ENCODE measurements at regions not wholly inside any gene's neighbourhood (a gene's known extent, or its start where the extent isn't known, plus 50 kb on each side); places are given as distances from the start of the nearest gene placed in this dataset.

DNA sequence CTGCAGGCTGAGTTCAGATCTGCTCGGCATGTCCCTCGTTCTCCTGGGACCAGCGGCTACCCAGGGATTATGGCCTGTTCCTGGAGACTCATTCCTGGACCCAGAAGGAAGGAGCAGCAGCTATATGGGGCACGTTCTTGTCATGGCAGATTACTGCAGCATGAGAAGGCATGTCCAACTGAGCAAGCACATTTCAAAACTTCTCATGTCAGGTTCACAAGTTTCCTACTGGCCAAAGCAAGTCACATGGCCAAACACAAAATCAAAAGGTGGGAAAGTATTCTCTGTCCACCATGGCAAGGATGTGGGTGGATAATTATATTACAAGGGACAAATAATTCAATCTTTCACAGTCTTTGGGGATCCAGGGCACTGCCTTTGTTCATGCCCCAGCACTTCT, 71.9 kb upstream of the C15orf39 start:
- no peak overlapping the region for H3K4me3 ChIP-seq
- no peak overlapping the region for H3K27ac ChIP-seq
- no peaks in the 10 kb centered on the region for H3K27me3 ChIP-seq
- WGBS, 5 donors = 83 to 90% (median 89%) methylated on average over 4 of the region's 4 CpGs
- peaks cover 0 to 8% (median under 1%) of the 10 kb centered on the region in 4 donors for H3K4me1 ChIP-seq
- H3K9me3 ChIP-seq = no peaks in the 10 kb centered on the region
- no peak for TF ChIP-seq POLR2A (IDR thresholded peaks at IDR 0.05)
- TF ChIP-seq, protein P1, sequence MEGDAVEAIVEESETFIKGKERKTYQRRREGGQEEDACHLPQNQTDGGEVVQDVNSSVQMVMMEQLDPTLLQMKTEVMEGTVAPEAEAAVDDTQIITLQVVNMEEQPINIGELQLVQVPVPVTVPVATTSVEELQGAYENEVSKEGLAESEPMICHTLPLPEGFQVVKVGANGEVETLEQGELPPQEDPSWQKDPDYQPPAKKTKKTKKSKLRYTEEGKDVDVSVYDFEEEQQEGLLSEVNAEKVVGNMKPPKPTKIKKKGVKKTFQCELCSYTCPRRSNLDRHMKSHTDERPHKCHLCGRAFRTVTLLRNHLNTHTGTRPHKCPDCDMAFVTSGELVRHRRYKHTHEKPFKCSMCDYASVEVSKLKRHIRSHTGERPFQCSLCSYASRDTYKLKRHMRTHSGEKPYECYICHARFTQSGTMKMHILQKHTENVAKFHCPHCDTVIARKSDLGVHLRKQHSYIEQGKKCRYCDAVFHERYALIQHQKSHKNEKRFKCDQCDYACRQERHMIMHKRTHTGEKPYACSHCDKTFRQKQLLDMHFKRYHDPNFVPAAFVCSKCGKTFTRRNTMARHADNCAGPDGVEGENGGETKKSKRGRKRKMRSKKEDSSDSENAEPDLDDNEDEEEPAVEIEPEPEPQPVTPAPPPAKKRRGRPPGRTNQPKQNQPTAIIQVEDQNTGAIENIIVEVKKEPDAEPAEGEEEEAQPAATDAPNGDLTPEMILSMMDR (IDR thresholded peaks at IDR 0.05) = no peak
- no peak for TF ChIP-seq EP300 (IDR thresholded peaks at IDR 0.05)
- no peak for TF ChIP-seq POLR2AphosphoS5 (IDR thresholded peaks at IDR 0.05)
- intact Hi-C loops (cut with DNase I; ENCODE audit: low total_unique reads) = no loop called here
- no peak for DNase-seq
- no peaks in the 10 kb centered on the region for H3K36me3 ChIP-seq

DNA sequence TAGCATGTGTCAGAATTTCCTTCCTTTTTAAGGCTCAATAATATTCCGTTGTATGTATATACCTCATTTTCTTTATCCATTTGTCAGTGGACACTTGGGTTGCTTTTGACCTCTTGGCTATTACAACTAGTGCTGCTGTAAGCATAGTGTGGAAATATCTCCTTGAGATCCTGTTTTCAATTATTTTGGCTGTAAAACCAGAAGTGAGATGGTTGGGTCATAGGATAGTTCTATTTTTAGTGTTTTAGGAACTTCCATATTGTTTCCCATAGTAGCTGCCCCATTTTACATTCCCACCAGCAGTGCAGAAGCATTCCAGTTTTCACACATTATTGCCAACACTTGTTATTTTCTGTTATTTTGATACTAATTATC, 70.4 kb upstream of the C15orf39 start:
- no peaks in the 10 kb centered on the region for H3K27me3 ChIP-seq
- WGBS, 5 donors = 77 to 87% (median 78%) methylated on average over 1 of the region's 1 CpG
- intact Hi-C loops (cut with DNase I; ENCODE audit: low total_unique reads) = no loop called here
- TF ChIP-seq EP300 (IDR thresholded peaks at IDR 0.05) = no peak
- no peak for TF ChIP-seq POLR2A (IDR thresholded peaks at IDR 0.05)
- no peak for TF ChIP-seq POLR2AphosphoS5 (IDR thresholded peaks at IDR 0.05)
- TF ChIP-seq, protein P1 (IDR thresholded peaks at IDR 0.05) = no peak
- H3K36me3 ChIP-seq = no peaks in the 10 kb centered on the region
- peaks cover 0 to 7% (median 0%) of the 10 kb centered on the region in 4 donors for H3K4me1 ChIP-seq
- no peak for DNase-seq
- H3K9me3 ChIP-seq = no peaks in the 10 kb centered on the region
- H3K4me3 ChIP-seq = no peak overlapping the region
- peak overlapping the region in 2 of 5 donors; percentile 55 to 64 for H3K27ac ChIP-seq

DNA sequence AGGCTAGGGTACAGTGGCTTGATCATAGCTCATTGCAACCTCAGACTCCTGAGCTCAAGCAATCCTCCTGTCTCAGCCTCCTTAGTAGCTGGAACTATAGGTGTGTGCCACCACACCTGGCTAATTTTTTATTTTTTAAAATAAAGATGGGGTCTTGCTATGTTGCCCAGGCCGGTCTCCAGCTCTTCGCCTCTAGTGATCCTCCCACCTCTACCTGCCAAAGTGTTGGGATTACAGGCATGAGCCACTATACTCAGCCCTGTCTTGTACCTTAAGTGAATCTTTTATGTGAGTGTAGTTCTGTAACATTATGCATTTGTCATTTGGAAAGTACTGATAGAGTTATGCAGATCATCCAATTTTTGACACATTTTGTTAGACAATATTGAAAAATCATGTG, 66.9 kb upstream of the C15orf39 start:
- intact Hi-C loops (cut with DNase I; ENCODE audit: low total_unique reads) = no loop called here
- Histone ChIP-seq H3K4me1 (peaks cover 0 to 7% (median 0%) of the 10 kb centered on the region in 4 donors), H3K4me3 (no peak overlapping the region), H3K9me3 (no peaks in the 10 kb centered on the region), H3K27ac (no peak overlapping the region), H3K27me3 (no peaks in the 10 kb centered on the region), H3K36me3 (no peaks in the 10 kb centered on the region)
- WGBS, 5 donors = 96 to 100% (median 99%) methylated on average over 2 of the region's 2 CpGs
- DNase-seq = no peak
- TF ChIP-seq, protein P1 (IDR thresholded peaks at IDR 0.05) = no peak
- TF ChIP-seq POLR2AphosphoS5 (IDR thresholded peaks at IDR 0.05) (no peak), EP300 (IDR thresholded peaks at IDR 0.05) (no peak), POLR2A (IDR thresholded peaks at IDR 0.05) (no peak)

DNA sequence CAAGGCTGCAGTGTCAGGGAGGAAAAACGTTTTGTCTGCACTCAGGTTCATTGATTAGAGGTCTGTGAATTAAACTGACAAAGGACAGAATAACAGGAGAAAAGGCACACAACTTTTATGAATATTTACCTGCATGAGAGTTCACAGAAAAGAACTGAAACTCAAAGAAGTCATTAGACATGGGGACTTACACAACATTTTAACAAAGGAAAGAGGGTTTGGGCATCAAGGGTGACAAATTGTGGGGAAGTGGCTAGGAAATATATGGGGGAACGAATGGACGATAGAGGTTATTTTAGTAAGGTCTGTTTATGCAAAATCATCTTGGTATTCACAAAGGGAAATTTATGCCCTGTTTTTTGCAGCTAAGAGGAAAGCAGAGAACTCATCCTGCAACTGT, 65.6 kb upstream of the C15orf39 start:
- WGBS, 5 donors = 53 to 67% (median 62%) methylated on average over 3 of the region's 3 CpGs
- H3K27ac ChIP-seq = no peak overlapping the region
- H3K36me3 ChIP-seq = no peaks in the 10 kb centered on the region
- H3K4me3 ChIP-seq = no peak overlapping the region
- no peak for DNase-seq
- TF ChIP-seq POLR2A (IDR thresholded peaks at IDR 0.05) = no peak
- TF ChIP-seq, protein P1 (IDR thresholded peaks at IDR 0.05) = no peak
- no peak for TF ChIP-seq EP300 (IDR thresholded peaks at IDR 0.05)
- no peak for TF ChIP-seq POLR2AphosphoS5 (IDR thresholded peaks at IDR 0.05)
- H3K4me1 ChIP-seq = no peaks in the 10 kb centered on the region
- peaks cover 0 to 9% (median 7%) of the 10 kb centered on the region in 4 donors for H3K9me3 ChIP-seq
- no peaks in the 10 kb centered on the region for H3K27me3 ChIP-seq
- intact Hi-C loops (cut with DNase I; ENCODE audit: low total_unique reads) = no loop called here
